HFF-Myc (cell line): ENCODE measurements at regions not wholly inside any gene's neighbourhood (a gene's known extent, or its start where the extent isn't known, plus 50 kb on each side); places are given as distances from the start of the nearest gene placed in this dataset.

Source experiments
- DNase-seq: peaks from one replicate; pipeline ENCODE4 v3.0.0-alpha.2; 2011; ENCODE audit warnings: low read depth; ENCODE audit errors: extremely low read depth
- H3K4me3 ChIP-seq: replicated peaks from 2 replicates; pipeline ENCODE4 v1.5.1; 2011; ENCODE audit warnings: low read depth, mild to moderate bottlenecking, control low read depth, low read length
- TF ChIP-seq, protein P1 (sequence below): IDR thresholded peaks from 2 replicates; pipeline ENCODE4 v1.5.1; 2012; ENCODE audit warnings: mild to moderate bottlenecking, low read depth, low read length, control low read depth; ENCODE audit errors: missing control alignments

DNA sequence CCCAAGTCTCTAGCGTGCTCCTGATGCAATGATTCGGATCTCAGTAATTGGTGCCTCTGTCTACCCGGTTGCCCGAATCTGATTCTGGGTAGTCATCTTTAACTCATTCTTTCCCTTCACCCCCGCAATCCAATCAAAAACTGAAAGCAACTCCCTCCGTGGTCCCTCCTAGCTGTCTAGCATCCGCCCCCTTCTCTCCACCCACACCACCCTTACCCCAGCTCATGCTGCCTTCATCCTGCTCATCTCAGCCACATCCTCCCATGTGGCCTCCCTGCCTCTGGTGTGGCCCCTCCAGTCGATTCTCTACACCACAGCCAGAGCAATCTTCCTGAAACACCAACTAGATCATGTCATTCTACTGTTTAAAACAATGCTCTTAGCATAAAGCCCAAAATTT lies 62.3 kb downstream of the TTC32 start:
- TF ChIP-seq, protein P1, sequence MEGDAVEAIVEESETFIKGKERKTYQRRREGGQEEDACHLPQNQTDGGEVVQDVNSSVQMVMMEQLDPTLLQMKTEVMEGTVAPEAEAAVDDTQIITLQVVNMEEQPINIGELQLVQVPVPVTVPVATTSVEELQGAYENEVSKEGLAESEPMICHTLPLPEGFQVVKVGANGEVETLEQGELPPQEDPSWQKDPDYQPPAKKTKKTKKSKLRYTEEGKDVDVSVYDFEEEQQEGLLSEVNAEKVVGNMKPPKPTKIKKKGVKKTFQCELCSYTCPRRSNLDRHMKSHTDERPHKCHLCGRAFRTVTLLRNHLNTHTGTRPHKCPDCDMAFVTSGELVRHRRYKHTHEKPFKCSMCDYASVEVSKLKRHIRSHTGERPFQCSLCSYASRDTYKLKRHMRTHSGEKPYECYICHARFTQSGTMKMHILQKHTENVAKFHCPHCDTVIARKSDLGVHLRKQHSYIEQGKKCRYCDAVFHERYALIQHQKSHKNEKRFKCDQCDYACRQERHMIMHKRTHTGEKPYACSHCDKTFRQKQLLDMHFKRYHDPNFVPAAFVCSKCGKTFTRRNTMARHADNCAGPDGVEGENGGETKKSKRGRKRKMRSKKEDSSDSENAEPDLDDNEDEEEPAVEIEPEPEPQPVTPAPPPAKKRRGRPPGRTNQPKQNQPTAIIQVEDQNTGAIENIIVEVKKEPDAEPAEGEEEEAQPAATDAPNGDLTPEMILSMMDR, result no peak
- no peak overlapping the region for H3K4me3 ChIP-seq
- no peak for DNase-seq

DNA sequence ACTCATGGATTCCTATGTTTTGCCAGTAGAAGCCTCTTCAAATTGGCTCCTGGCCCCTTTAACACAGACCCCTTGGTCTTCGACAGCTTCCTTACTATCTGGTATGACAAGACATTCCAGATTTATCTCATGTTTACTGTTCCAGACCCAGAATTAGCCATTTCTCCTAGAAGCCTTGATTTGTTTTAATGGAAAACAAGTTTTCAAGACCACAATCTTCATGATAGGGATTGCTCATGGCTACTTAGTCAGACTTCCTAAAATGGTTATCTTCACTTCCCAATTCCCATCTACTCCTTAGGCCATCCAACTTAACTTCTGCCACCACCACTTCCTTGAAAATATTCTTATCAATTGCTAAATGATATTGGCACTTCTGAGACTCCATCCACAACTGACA lies 63.2 kb downstream of the TTC32 start:
- TF ChIP-seq, protein P1, result no peak
- H3K4me3 ChIP-seq, result no peak overlapping the region

DNA sequence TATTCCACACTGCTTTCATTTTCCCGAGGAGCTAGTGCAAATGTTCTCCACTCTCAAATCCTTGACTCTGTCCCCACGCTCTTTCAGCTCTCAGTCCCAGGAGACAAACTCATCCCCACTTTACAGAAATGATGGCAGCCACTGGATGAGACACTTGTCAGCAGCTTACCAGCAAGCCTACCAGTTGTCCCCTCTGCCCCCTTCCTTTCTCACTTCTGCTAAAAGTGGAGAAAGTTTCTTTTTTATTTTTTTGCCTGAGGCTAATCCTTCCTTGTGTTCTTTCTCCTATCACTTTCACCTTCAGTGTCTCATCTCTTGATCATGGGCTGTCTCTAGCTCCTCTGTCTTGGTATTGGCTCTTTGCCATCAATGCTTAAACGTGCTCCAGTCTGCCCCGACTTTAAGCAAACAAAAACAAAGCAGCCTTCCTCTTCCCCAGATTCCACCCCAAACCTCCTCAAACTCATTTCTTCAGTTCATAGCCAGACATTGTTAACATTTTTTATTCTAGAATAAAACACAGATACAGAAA lies 64.5 kb downstream of the TTC32 start:
- TF ChIP-seq, protein P1, result no peak
- no peak for DNase-seq

More for the DNA sequence above, 63.2 kb downstream of the TTC32 start:
- no peak for DNase-seq

DNA sequence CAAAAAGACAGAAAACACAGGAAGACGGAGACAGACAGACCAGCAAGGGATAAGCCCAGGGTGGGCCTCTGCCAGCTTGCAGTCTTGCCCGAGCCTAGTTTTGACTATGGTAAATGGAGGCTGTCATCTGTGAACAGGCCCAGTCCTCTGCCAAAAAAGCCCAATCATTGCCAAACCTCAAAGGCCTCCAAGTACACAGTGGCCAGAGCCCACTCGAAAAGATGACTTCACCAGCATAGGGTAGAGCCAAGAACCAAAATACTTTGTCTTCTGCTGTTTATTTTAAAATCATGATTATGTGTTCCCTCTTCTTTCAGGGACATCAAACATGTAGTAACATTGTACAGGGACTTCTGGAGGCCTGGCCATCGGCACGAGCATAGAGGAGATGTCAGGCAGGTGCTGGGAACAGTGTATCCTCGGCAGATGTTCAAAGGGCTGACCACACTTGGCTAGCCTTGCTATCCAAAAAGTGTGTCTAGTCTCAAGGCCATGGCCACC lies 66.0 kb downstream of the TTC32 start:
- no peak overlapping the region for H3K4me3 ChIP-seq
- TF ChIP-seq, protein P1, result no peak
- DNase-seq, result no peak

More for the DNA sequence above, 64.5 kb downstream of the TTC32 start:
- H3K4me3 ChIP-seq, result no peak overlapping the region

DNA sequence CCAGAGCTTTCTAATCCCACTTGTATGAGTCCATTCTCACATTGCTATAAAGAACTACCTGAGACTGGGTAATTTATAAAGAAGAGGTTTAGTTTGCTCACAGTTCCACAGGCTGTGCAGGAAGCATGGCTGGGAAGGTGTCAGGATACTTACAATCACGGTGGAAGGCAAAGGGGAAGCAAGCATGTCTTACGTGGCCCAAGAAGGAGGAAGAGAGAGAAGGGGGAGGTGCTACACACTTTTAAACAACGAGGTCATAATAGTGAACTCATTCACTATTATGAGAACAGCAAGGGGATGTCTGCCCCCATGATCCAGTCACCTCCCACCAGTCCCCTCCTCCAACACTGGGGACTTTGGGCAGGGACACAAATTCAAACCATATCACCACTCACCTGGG lies 67.8 kb downstream of the TTC32 start:
- DNase-seq, result no peak

DNA sequence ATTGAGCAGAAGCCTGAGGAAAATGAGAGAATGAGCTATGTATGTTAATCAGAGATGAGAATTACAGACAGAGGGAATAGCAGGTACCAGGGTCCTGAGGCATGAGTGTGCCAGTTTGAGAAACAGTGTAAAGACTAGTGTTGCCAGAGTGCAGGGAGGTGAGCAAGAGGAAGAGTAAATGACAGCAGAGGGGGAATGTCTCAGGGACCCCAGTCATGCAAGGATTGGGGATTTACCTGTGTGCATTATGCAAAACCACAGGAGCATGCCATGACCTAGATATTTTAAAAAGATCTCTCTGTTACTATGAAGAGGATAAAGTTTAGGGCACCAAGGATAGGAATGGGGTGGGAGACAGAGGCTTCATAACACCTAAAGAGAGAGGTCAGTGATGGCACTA lies 72.1 kb downstream of the TTC32 start:
- TF ChIP-seq, protein P1, result no peak
- no peak overlapping the region for H3K4me3 ChIP-seq
- DNase-seq, result no peak

More for the DNA sequence above, 67.8 kb downstream of the TTC32 start:
- TF ChIP-seq, protein P1, result no peak
- H3K4me3 ChIP-seq, result no peak overlapping the region

DNA sequence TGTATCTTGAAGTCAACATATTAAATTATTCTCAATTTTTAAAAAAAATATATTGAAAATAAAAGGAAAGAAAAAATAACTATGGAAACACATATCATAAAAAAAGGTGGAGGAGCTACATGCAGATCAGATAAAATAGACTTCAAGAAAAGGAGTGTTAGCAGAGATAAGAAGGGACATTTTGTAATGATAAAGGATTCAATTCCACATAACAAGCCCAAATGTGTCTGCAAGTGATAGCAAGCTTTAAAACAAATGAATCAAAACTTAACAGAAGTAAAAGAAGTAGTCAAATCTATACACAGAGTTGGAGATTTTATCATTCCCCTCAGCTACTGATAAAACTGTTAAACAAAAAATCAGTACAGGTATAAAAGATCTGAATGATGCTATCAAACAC lies 74.9 kb downstream of the TTC32 start:
- no peak overlapping the region for H3K4me3 ChIP-seq
- no peak for DNase-seq
- TF ChIP-seq, protein P1, result no peak
